ENCODE measurements at regions not wholly inside any gene's neighbourhood (a gene's known extent, or its start where the extent isn't known, plus 50 kb on each side); places are given as distances from the start of the nearest gene placed in this dataset.

DNA sequence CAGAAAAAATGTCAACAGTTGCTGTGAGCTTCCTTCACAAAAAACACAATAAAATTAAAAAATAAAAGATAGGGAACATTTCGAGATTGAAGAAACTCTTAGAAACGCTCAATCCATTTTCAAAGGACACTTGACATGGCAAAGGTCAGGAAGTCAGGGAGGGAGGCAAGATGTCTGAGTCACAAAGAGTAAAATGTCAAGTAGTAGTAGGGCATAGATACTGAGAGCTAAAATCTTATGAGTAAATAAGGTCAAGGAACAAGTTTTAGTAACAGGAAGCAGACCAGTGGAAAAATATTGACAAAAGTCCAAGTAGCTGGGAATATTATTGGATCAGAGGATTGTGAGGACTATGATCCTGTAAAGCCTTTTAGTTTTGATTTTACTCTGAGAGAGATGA, 495.6 kb downstream of the TMX3 start:
- H3K27ac ChIP-seq (ENCODE audit: low read depth, low read length, poor library complexity, severe bottlenecking) = no peak overlapping the region
- no peaks in the 10 kb centered on the region for H3K4me1 ChIP-seq (ENCODE audit: insufficient read depth, low read length, severe bottlenecking)
- no peaks in the 10 kb centered on the region for H3K36me3 ChIP-seq (ENCODE audit: insufficient read depth, low read length)
- H3K9me3 ChIP-seq (ENCODE audit: low read length) = no peaks in the 10 kb centered on the region
- no peaks in the 10 kb centered on the region for H4K20me1 ChIP-seq (ENCODE audit: insufficient read depth, low read length)
- no peak overlapping the region for H3K4me2 ChIP-seq (ENCODE audit: low read length)
- TF ChIP-seq EZH2 (IDR thresholded peaks at IDR 0.05; ENCODE audit: borderline replicate concordance, low read length) = no peak
- TF ChIP-seq, protein P1, sequence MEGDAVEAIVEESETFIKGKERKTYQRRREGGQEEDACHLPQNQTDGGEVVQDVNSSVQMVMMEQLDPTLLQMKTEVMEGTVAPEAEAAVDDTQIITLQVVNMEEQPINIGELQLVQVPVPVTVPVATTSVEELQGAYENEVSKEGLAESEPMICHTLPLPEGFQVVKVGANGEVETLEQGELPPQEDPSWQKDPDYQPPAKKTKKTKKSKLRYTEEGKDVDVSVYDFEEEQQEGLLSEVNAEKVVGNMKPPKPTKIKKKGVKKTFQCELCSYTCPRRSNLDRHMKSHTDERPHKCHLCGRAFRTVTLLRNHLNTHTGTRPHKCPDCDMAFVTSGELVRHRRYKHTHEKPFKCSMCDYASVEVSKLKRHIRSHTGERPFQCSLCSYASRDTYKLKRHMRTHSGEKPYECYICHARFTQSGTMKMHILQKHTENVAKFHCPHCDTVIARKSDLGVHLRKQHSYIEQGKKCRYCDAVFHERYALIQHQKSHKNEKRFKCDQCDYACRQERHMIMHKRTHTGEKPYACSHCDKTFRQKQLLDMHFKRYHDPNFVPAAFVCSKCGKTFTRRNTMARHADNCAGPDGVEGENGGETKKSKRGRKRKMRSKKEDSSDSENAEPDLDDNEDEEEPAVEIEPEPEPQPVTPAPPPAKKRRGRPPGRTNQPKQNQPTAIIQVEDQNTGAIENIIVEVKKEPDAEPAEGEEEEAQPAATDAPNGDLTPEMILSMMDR (IDR thresholded peaks at IDR 0.05; ENCODE audit: low read length) = no peak
- H2AFZ ChIP-seq (ENCODE audit: low read length) = no peak overlapping the region
- H3K9me2 ChIP-seq (ENCODE audit: low read depth, low read length) = no peaks in the 10 kb centered on the region
- no peak overlapping the region for H3K9ac ChIP-seq (ENCODE audit: low read length)
- H3K79me2 ChIP-seq (ENCODE audit: insufficient read depth, low read length) = no peaks in the 10 kb centered on the region
- H3F3A ChIP-seq (ENCODE audit: insufficient read depth, low read length) = no peaks in the 10 kb centered on the region
- no peaks in the 10 kb centered on the region for H3K27me3 ChIP-seq (ENCODE audit: insufficient read depth, low read length)
- H3K4me3 ChIP-seq (ENCODE audit: low read depth, low read length, poor library complexity, severe bottlenecking) = no peak overlapping the region

DNA sequence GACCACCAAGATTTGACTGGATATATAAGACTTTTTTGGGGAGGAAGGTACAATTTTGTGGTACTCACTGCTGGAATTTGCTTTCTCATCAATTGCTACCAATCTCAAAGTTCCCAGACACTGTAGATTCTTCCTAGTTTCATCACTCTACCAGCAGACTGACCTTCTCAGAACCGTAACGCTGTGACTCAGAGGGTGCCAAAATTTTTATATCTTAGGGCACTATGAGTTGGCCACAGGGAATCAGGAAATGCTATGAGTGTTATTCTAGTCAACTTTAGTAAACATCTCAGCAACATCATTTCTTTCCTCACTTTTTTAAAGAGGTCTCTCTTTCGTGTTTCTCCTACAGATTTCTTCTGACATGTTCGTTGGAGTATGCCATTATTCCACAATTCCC, 499.0 kb downstream of the TMX3 start:
- Histone ChIP-seq H3K36me3 (ENCODE audit: insufficient read depth, low read length) (no peaks in the 10 kb centered on the region), H3K27ac (ENCODE audit: low read depth, low read length, poor library complexity, severe bottlenecking) (no peak overlapping the region), H3K79me2 (ENCODE audit: insufficient read depth, low read length) (no peaks in the 10 kb centered on the region), H2AFZ (ENCODE audit: low read length) (no peak overlapping the region), H3K9me3 (ENCODE audit: low read length) (no peaks in the 10 kb centered on the region), H3K4me3 (ENCODE audit: low read depth, low read length, poor library complexity, severe bottlenecking) (no peak overlapping the region), H3K4me1 (ENCODE audit: insufficient read depth, low read length, severe bottlenecking) (no peaks in the 10 kb centered on the region), H3K4me2 (ENCODE audit: low read length) (no peak overlapping the region), H3K27me3 (ENCODE audit: insufficient read depth, low read length) (no peaks in the 10 kb centered on the region), H3K9ac (ENCODE audit: low read length) (no peak overlapping the region), H3K9me2 (ENCODE audit: low read depth, low read length) (no peaks in the 10 kb centered on the region), H3F3A (ENCODE audit: insufficient read depth, low read length) (no peaks in the 10 kb centered on the region), H4K20me1 (ENCODE audit: insufficient read depth, low read length) (no peaks in the 10 kb centered on the region)
- no peak for TF ChIP-seq EZH2 (IDR thresholded peaks at IDR 0.05; ENCODE audit: borderline replicate concordance, low read length)
- TF ChIP-seq, protein P1 (IDR thresholded peaks at IDR 0.05; ENCODE audit: low read length) = no peak

DNA sequence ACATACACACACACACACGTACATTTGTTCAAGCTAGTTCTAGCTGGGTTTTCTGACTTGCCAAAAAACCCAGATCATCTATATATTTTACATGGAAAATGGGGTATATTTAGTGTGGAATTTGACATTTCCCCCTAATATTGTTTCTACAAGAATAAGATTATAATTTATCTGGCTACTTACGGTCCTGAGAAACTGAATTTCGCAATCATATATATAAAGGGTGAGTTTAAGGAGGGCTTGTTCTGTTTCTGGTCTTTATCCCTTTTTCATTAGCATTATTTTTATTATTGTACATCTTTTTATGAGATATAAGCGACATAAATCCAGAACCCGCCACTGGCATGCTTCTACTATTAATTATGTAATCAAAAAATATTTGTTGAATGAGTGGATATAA, 528.9 kb downstream of the TMX3 start:
- no peaks in the 10 kb centered on the region for H3K9me2 ChIP-seq (ENCODE audit: low read depth, low read length)
- no peaks in the 10 kb centered on the region for H3K9me3 ChIP-seq (ENCODE audit: low read length)
- H3F3A ChIP-seq (ENCODE audit: insufficient read depth, low read length) = no peaks in the 10 kb centered on the region
- H3K27me3 ChIP-seq (ENCODE audit: insufficient read depth, low read length) = no peaks in the 10 kb centered on the region
- H3K4me3 ChIP-seq (ENCODE audit: low read depth, low read length, poor library complexity, severe bottlenecking) = no peak overlapping the region
- no peak overlapping the region for H3K4me2 ChIP-seq (ENCODE audit: low read length)
- H2AFZ ChIP-seq (ENCODE audit: low read length) = no peak overlapping the region
- no peaks in the 10 kb centered on the region for H3K4me1 ChIP-seq (ENCODE audit: insufficient read depth, low read length, severe bottlenecking)
- H3K79me2 ChIP-seq (ENCODE audit: insufficient read depth, low read length) = no peaks in the 10 kb centered on the region
- H3K36me3 ChIP-seq (ENCODE audit: insufficient read depth, low read length) = no peaks in the 10 kb centered on the region
- no peak for TF ChIP-seq EZH2 (IDR thresholded peaks at IDR 0.05; ENCODE audit: borderline replicate concordance, low read length)
- no peak overlapping the region for H3K9ac ChIP-seq (ENCODE audit: low read length)
- H4K20me1 ChIP-seq (ENCODE audit: insufficient read depth, low read length) = no peaks in the 10 kb centered on the region
- no peak overlapping the region for H3K27ac ChIP-seq (ENCODE audit: low read depth, low read length, poor library complexity, severe bottlenecking)

DNA sequence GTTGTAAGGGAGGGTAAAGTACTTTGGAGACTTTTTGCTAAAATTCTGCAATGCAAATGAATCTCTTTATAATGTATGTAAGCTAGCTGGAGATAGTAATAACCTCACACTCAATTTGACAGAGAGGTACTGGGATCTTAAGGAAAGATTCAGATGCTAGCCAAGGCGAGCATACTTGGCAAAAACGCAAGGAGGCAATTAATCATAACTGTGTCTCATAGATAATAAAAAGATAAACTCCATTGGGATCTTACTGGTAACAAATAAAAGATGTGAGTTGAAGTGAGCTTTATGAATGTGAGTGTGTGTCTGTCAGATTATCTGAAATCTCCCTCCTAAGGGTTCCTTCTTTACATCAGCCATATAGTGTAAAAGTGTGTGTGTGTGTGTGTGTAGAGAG, 533.0 kb downstream of the TMX3 start:
- H3K36me3 ChIP-seq (ENCODE audit: insufficient read depth, low read length) = no peaks in the 10 kb centered on the region
- no peak overlapping the region for H3K4me3 ChIP-seq (ENCODE audit: low read depth, low read length, poor library complexity, severe bottlenecking)
- H3K9me2 ChIP-seq (ENCODE audit: low read depth, low read length) = no peaks in the 10 kb centered on the region
- H3K4me2 ChIP-seq (ENCODE audit: low read length) = no peak overlapping the region
- H3K27ac ChIP-seq (ENCODE audit: low read depth, low read length, poor library complexity, severe bottlenecking) = no peak overlapping the region
- H3K79me2 ChIP-seq (ENCODE audit: insufficient read depth, low read length) = no peaks in the 10 kb centered on the region
- no peaks in the 10 kb centered on the region for H3K9me3 ChIP-seq (ENCODE audit: low read length)
- no peaks in the 10 kb centered on the region for H3F3A ChIP-seq (ENCODE audit: insufficient read depth, low read length)
- no peak overlapping the region for H3K9ac ChIP-seq (ENCODE audit: low read length)
- TF ChIP-seq EZH2 (IDR thresholded peaks at IDR 0.05; ENCODE audit: borderline replicate concordance, low read length) = no peak
- TF ChIP-seq, protein P1 (IDR thresholded peaks at IDR 0.05; ENCODE audit: low read length) = no peak
- H3K27me3 ChIP-seq (ENCODE audit: insufficient read depth, low read length) = no peaks in the 10 kb centered on the region
- H4K20me1 ChIP-seq (ENCODE audit: insufficient read depth, low read length) = no peaks in the 10 kb centered on the region
- H3K4me1 ChIP-seq (ENCODE audit: insufficient read depth, low read length, severe bottlenecking) = no peaks in the 10 kb centered on the region
- H2AFZ ChIP-seq (ENCODE audit: low read length) = no peak overlapping the region

All from OCI-LY1 (cell line).